Gastrocnemius medialis (tissue), 4 donors: ENCODE measurements at regions not wholly inside any gene's neighbourhood (a gene's known extent, or its start where the extent isn't known, plus 50 kb on each side); places are given as distances from the start of the nearest gene placed in this dataset.

Experiments used
- ATAC-seq, 2 donors: fragments of 150-250 bp; one replicate each; pipeline ENCODE4 v1.9.1; 2016
- DNase-seq, 2 donors: peaks; one replicate each; pipeline ENCODE4 v3.0.0-alpha.2; 2019
- H3K27ac ChIP-seq, 4 donors: fragments of 200-600 bp; sonication (generic); 1 replicate in 1 of 4; 2 replicates in 3 of 4; pipeline ENCODE4 v1.5.1; 2016 to 2018; ENCODE audit warnings: mild to moderate bottlenecking in 2 of 4, moderate library complexity in 1 of 4
- H3K27me3 ChIP-seq, 3 donors: fragments of 200-600 bp; sonication (generic) in 2 of 3; 1 replicate in 1 of 3; 2 replicates in 2 of 3; pipeline versions ENCODE4 v1.5.1 to v1.6.0; 2016 to 2019; ENCODE audit warnings: mild to moderate bottlenecking in 1 of 3, moderate library complexity in 1 of 3
- H3K36me3 ChIP-seq, 2 donors: fragments of 200-600 bp; sonication (generic) in 1 of 2; one replicate each; pipeline ENCODE4 v1.5.1; 2017 to 2018
- H3K4me1 ChIP-seq, 2 donors: fragments of 200-600 bp; sonication (generic) in 1 of 2; one replicate each; pipeline ENCODE4 v1.5.1; 2016 to 2017; ENCODE audit warnings: mild to moderate bottlenecking in 2 of 2
- H3K4me3 ChIP-seq, 4 donors: fragments of 200-600 bp; sonication (generic) in 3 of 4; 1 replicate in 1 of 4; 2 replicates in 3 of 4; pipeline ENCODE4 v1.5.1; 2016 to 2019; ENCODE audit warnings: mild to moderate bottlenecking in 2 of 4
- H3K9me3 ChIP-seq, 3 donors: fragments of 200-600 bp; sonication (generic) in 2 of 3; 1 replicate in 1 of 3; 2 replicates in 2 of 3; pipeline ENCODE4 v1.5.1; 2016 to 2019
- CTCF ChIP-seq, 5 experiments: fragments of 450-650 bp in 3 of 5; fragments of 200-600 bp in 2 of 5; sonication (generic) in 2 of 5; IDR thresholded peaks in 4 of 5; conservative IDR thresholded peaks in 1 of 5; 1 replicate in 4 of 5; 2 replicates in 1 of 5; pipeline ENCODE4 v1.5.1; 2016 to 2019; ENCODE audit warnings: antibody characterized with exemption in 5 of 5, mild to moderate bottlenecking in 3 of 5, moderate library complexity in 3 of 5
- POLR2A ChIP-seq, 2 donors: fragments of 450-650 bp; IDR thresholded peaks; one replicate each; pipeline ENCODE4 v1.6.1; 2017; ENCODE audit warnings: antibody characterized with exemption in 2 of 2, mild to moderate bottlenecking in 2 of 2, moderate library complexity in 2 of 2
- in situ Hi-C, 4 donors: fragments of 200-750 bp; cut with MboI; loops; one replicate each; pipeline versions ENCODE4 v1.15.0 to v1.8.0; 2017; ENCODE audit warnings: low sequenced_read_pairs in 4 of 4
- intact Hi-C: fragments of 100-400 bp; cut with DNase I; formaldehyde crosslinking; loops from one replicate; pipeline ENCODE4 v1.15.1; 2023; ENCODE audit warnings: low total_unique reads

GRCh38 chr2:18219676-18220075 is 340.8 kb downstream of the RDH14 start:
- Histone ChIP-seq H3K4me3 (no peak overlapping the region), H3K36me3 (no peaks in the 10 kb centered on the region), H3K4me1 (no peaks in the 10 kb centered on the region), H3K9me3 (no peaks in the 10 kb centered on the region), H3K27ac (no peak overlapping the region), H3K27me3 (no peaks in the 10 kb centered on the region)
- no peak for TF ChIP-seq CTCF (IDR thresholded peaks at IDR 0.05 in 4 of 5, conservative IDR thresholded peaks at IDR 0.05 in 1 of 5)
- TF ChIP-seq POLR2A (IDR thresholded peaks at IDR 0.05), result no peak
- intact Hi-C loops, result no loop called here
- DNase-seq, result no peak
- ATAC-seq, result no peak
- in situ Hi-C loops, result no loop called here

- Histone ChIP-seq H3K4me1 (no peaks in the 10 kb centered on the region), H3K36me3 (no peaks in the 10 kb centered on the region), H3K27ac (no peak overlapping the region), H3K27me3 (no peaks in the 10 kb centered on the region), H3K9me3 (no peaks in the 10 kb centered on the region), H3K4me3 (no peak overlapping the region)
- TF ChIP-seq POLR2A (IDR thresholded peaks at IDR 0.05) (no peak), CTCF (IDR thresholded peaks at IDR 0.05 in 4 of 5, conservative IDR thresholded peaks at IDR 0.05 in 1 of 5) (no peak)
- ATAC-seq (no peak), DNase-seq (no peak)
- intact Hi-C loops (no loop called here), in situ Hi-C loops (no loop called here)
These were observed 339.9 kb downstream of the KCNS3 start for GRCh38 chr2:18218160-18218933.

- no peak for DNase-seq
- ATAC-seq, result no peak
- no peak for TF ChIP-seq POLR2A (IDR thresholded peaks at IDR 0.05)
- no peak for TF ChIP-seq CTCF (IDR thresholded peaks at IDR 0.05 in 4 of 5, conservative IDR thresholded peaks at IDR 0.05 in 1 of 5)
- H3K27ac ChIP-seq, result no peak overlapping the region
- intact Hi-C loops (no loop called here), in situ Hi-C loops (no loop called here)
- no peaks in the 10 kb centered on the region for H3K4me1 ChIP-seq
- H3K9me3 ChIP-seq, result no peaks in the 10 kb centered on the region
- H3K36me3 ChIP-seq, result no peaks in the 10 kb centered on the region
- H3K4me3 ChIP-seq, result no peak overlapping the region
- no peaks in the 10 kb centered on the region for H3K27me3 ChIP-seq
These were observed 336.5 kb downstream of the KCNS3 start for GRCh38 chr2:18214936-18215335.

GRCh38 chr2:18213986-18214385 is 335.5 kb downstream of the KCNS3 start:
- H3K27ac ChIP-seq, result no peak overlapping the region
- in situ Hi-C loops (no loop called here), intact Hi-C loops (no loop called here)
- no peak for ATAC-seq
- no peak for DNase-seq
- no peak overlapping the region for H3K4me3 ChIP-seq
- H3K9me3 ChIP-seq, result no peaks in the 10 kb centered on the region
- H3K4me1 ChIP-seq, result no peaks in the 10 kb centered on the region
- no peak for TF ChIP-seq CTCF (IDR thresholded peaks at IDR 0.05 in 4 of 5, conservative IDR thresholded peaks at IDR 0.05 in 1 of 5)
- no peak for TF ChIP-seq POLR2A (IDR thresholded peaks at IDR 0.05)
- no peaks in the 10 kb centered on the region for H3K27me3 ChIP-seq
- H3K36me3 ChIP-seq, result no peaks in the 10 kb centered on the region
